ENCODE measurements at regions not wholly inside any gene's neighbourhood (a gene's known extent, or its start where the extent isn't known, plus 50 kb on each side); places are given as distances from the start of the nearest gene placed in this dataset.

GRCh38 chr21:14751602-14752344 is 205.7 kb upstream of the SAMSN1 start:
- TF ChIP-seq YY1 (IDR thresholded peaks at IDR 0.05; ENCODE audit: insufficient read depth, insufficient read length), result no peak
- TF ChIP-seq SUZ12 (IDR thresholded peaks at IDR 0.05; ENCODE audit: extremely low read depth, insufficient read depth, insufficient read length), result no peak
